H1 (cell line): ENCODE measurements at regions not wholly inside any gene's neighbourhood (a gene's known extent, or its start where the extent isn't known, plus 50 kb on each side); places are given as distances from the start of the nearest gene placed in this dataset.

Experiments used
- CTCF ChIA-PET: fragments of 300-600 bp; sonication (Branson Sonifier 250); formaldehyde crosslinking; loops from one replicate; lab custom pipeline; 2021; ENCODE audit not compliant: partially characterized antibody; lab: Charles Lee
- POLR2A ChIA-PET: fragments of 300-600 bp; sonication (Branson Sonifier 250); formaldehyde crosslinking; loops from one replicate; lab custom pipeline; 2021; ENCODE audit warnings: inconsistent platforms; ENCODE audit not compliant: partially characterized antibody; lab: Charles Lee
- DNase-seq, 2 experiments: peaks; one replicate each; pipeline versions ENCODE4 v3.0.0 to v3.0.0-alpha.2; 2010 to 2022; ENCODE audit warnings: low spot score in 2 of 2, low read depth in 1 of 2, mixed read lengths in 1 of 2
- FAIRE-seq: peaks from 2 replicates; lab custom pipeline; 2011; peaks lifted over from hg19 to GRCh38; lab: Jason Lieb, UNC
- H2AFZ ChIP-seq: 2 replicates; pipeline ENCODE4 v1.8.1; 2012; ENCODE audit warnings: low read length, inconsistent platforms
- H2AK5ac ChIP-seq: 2 replicates; pipeline ENCODE4 v1.6.1; 2013; ENCODE audit warnings: low read depth, low read length
- H2BK120ac ChIP-seq: replicated peaks from 2 replicates; pipeline ENCODE3; 2013; ENCODE audit warnings: low read depth, low read length, inconsistent platforms
- H2BK12ac ChIP-seq: 2 replicates; pipeline ENCODE4 v1.6.1; 2013; ENCODE audit warnings: low read depth, low read length
- H2BK15ac ChIP-seq: 2 replicates; pipeline ENCODE4 v1.6.1; 2013; ENCODE audit warnings: low read length
- H2BK20ac ChIP-seq: 2 replicates; pipeline ENCODE4 v1.6.1; 2013; ENCODE audit warnings: low read length
- H2BK5ac ChIP-seq: 2 replicates; pipeline ENCODE4 v1.6.1; 2013; ENCODE audit warnings: low read depth, low read length
- H3K14ac ChIP-seq: 2 replicates; pipeline ENCODE4 v1.6.1; 2013; ENCODE audit warnings: inconsistent platforms; ENCODE audit not compliant: insufficient read length
- H3K18ac ChIP-seq: 2 replicates; pipeline ENCODE4 v1.6.1; 2013; ENCODE audit warnings: low read length; ENCODE audit errors: extremely low read depth
- H3K23ac ChIP-seq: 2 replicates; pipeline ENCODE4 v1.6.1; 2013; ENCODE audit warnings: inconsistent platforms; ENCODE audit not compliant: insufficient read length
- H3K23me2 ChIP-seq: 2 replicates; pipeline ENCODE4 v1.6.1; 2013; ENCODE audit warnings: low read depth, low read length
- H3K27ac ChIP-seq: 2 replicates; pipeline ENCODE4 v1.6.1; 2011; ENCODE audit warnings: low read depth, low read length, inconsistent platforms
- H3K27me3 ChIP-seq, 4 experiments: replicated peaks in 1 of 4; 1 replicate in 1 of 4; 2 replicates in 3 of 4; pipeline versions ENCODE4 v1.6.1 to v1.8.1; 2011 to 2013; ENCODE audit warnings: low read length in 3 of 4, mild to moderate bottlenecking in 3 of 4, inconsistent platforms in 2 of 4, mixed read lengths in 2 of 4, moderate library complexity in 1 of 4; ENCODE audit not compliant: control insufficient read depth in 3 of 4, insufficient read depth in 3 of 4; ENCODE audit errors: extremely low read depth in 1 of 4
- H3K36me3 ChIP-seq, 4 experiments: 2 replicates each; pipeline versions ENCODE4 v1.6.1 to v1.8.1; 2011 to 2013; ENCODE audit warnings: mild to moderate bottlenecking in 4 of 4, low read length in 3 of 4, moderate library complexity in 2 of 4, control low read depth in 1 of 4, inconsistent platforms in 1 of 4; ENCODE audit not compliant: insufficient read depth in 4 of 4, control insufficient read depth in 2 of 4
- H3K4ac ChIP-seq: replicated peaks from 2 replicates; pipeline ENCODE3; 2013; ENCODE audit warnings: low read length, low read depth, mixed read lengths, inconsistent platforms; ENCODE audit not compliant: insufficient read length
- H3K4me1 ChIP-seq, 4 experiments: replicated peaks in 1 of 4; 1 replicate in 1 of 4; 2 replicates in 3 of 4; pipeline versions ENCODE4 v1.6.1 to v1.8.1; 2011 to 2013; ENCODE audit warnings: low read length in 3 of 4, inconsistent platforms in 2 of 4, mixed read lengths in 1 of 4; ENCODE audit not compliant: insufficient read depth in 4 of 4, control insufficient read depth in 3 of 4
- H3K4me2 ChIP-seq, 2 experiments: 2 replicates each; pipeline versions ENCODE4 v1.6.1 to v1.8.1; 2011 to 2013; ENCODE audit warnings: low read depth in 2 of 2, low read length in 2 of 2, control low read depth in 1 of 2, inconsistent platforms in 1 of 2, mild to moderate bottlenecking in 1 of 2; ENCODE audit not compliant: insufficient read depth in 1 of 2
- H3K4me3 ChIP-seq, 4 experiments: fragments of 200-600, 300-600 bp in 1 of 4; sonication (generic), shearing (Covaris generic), sonication (Bioruptor Twin) in 1 of 4; 2 replicates each; pipeline versions ENCODE4 v1.5.1 to v1.8.1; 2011 to 2016; ENCODE audit warnings: low read length in 4 of 4, low read depth in 3 of 4, control low read depth in 2 of 4, inconsistent platforms in 2 of 4, mild to moderate bottlenecking in 2 of 4, mixed read lengths in 1 of 4, moderate library complexity in 1 of 4; ENCODE audit not compliant: insufficient read depth in 2 of 4; ENCODE audit errors: extremely low read depth in 1 of 4
- H3K56ac ChIP-seq: replicated peaks from 2 replicates; pipeline ENCODE3; 2013; ENCODE audit warnings: low read depth, mild to moderate bottlenecking, mixed read lengths, low read length, inconsistent platforms; ENCODE audit not compliant: insufficient read length
- H3K79me1 ChIP-seq: 2 replicates; pipeline ENCODE4 v1.6.1; 2013; ENCODE audit warnings: low read depth, low read length, control low read depth
- H3K79me2 ChIP-seq, 2 experiments: 2 replicates each; pipeline versions ENCODE4 v1.6.1 to v1.8.1; 2012 to 2013; ENCODE audit warnings: low read length in 2 of 2, mild to moderate bottlenecking in 2 of 2, inconsistent platforms in 1 of 2; ENCODE audit not compliant: insufficient read depth in 2 of 2, control insufficient read depth in 1 of 2
- H3K9ac ChIP-seq, 4 experiments: replicated peaks in 1 of 4; 1 replicate in 1 of 4; 2 replicates in 3 of 4; pipeline versions ENCODE4 v1.6.1 to v1.8.1; 2011 to 2013; ENCODE audit warnings: low read depth in 3 of 4, low read length in 3 of 4, control low read depth in 2 of 4, mild to moderate bottlenecking in 2 of 4, moderate library complexity in 2 of 4, inconsistent platforms in 1 of 4; ENCODE audit errors: extremely low read depth in 1 of 4
- H3K9me3 ChIP-seq, 2 experiments: 2 replicates each; pipeline versions ENCODE4 v1.6.1 to v1.8.1; 2012 to 2013; ENCODE audit warnings: mild to moderate bottlenecking in 2 of 2, moderate library complexity in 2 of 2, control low read depth in 1 of 2, inconsistent platforms in 1 of 2, low read depth in 1 of 2, low read length in 1 of 2, mixed read lengths in 1 of 2; ENCODE audit not compliant: insufficient read depth in 2 of 2
- H4K20me1 ChIP-seq, 2 experiments: replicated peaks in 1 of 2; 2 replicates each; pipeline versions ENCODE3 to v1.8.1; 2011 to 2013; ENCODE audit warnings: inconsistent platforms in 2 of 2, low read length in 2 of 2, mild to moderate bottlenecking in 1 of 2; ENCODE audit not compliant: insufficient read depth in 2 of 2, control insufficient read depth in 1 of 2
- H4K5ac ChIP-seq: 2 replicates; pipeline ENCODE4 v1.6.1; 2013; ENCODE audit warnings: low read length, low read depth, mixed read lengths, inconsistent platforms; ENCODE audit not compliant: insufficient read length
- H4K8ac ChIP-seq: 2 replicates; pipeline ENCODE4 v1.8.0; 2013; ENCODE audit warnings: mild to moderate bottlenecking, moderate library complexity, low read length, inconsistent platforms; ENCODE audit not compliant: insufficient read depth; ENCODE audit errors: extremely low read depth
- H4K91ac ChIP-seq: replicated peaks from 2 replicates; pipeline ENCODE3; 2013; ENCODE audit warnings: low read length, mixed read lengths, inconsistent platforms; ENCODE audit not compliant: insufficient read length
- CBX5 ChIP-seq: fragments of 300-800, 300-1000 bp; sonication (generic); IDR thresholded peaks from 2 replicates; pipeline ENCODE4 v1.7.1; 2016; ENCODE audit warnings: antibody characterized with exemption, low read length, low read depth
- CBX8 ChIP-seq: fragments of 300-800, 300-1000 bp; sonication (generic); IDR thresholded peaks from 2 replicates; pipeline ENCODE4 v1.7.1; 2016; ENCODE audit warnings: low read depth, low read length, borderline replicate concordance
- CEBPB ChIP-seq: IDR thresholded peaks from 2 replicates; pipeline ENCODE4 v1.6.1; 2012; ENCODE audit warnings: low read depth, low read length
- EGR1 ChIP-seq: IDR thresholded peaks from 2 replicates; pipeline ENCODE4 v1.6.1; 2011; ENCODE audit warnings: low read depth, low read length, borderline replicate concordance
- MAFK ChIP-seq: IDR thresholded peaks from 2 replicates; pipeline ENCODE4 v1.6.1; 2012; ENCODE audit warnings: low read depth, mild to moderate bottlenecking, improper control_type of control experiment, low read length
- RXRA ChIP-seq: IDR thresholded peaks from 2 replicates; pipeline ENCODE4 v1.6.1; 2011; ENCODE audit warnings: low read depth, mild to moderate bottlenecking, low read length, moderate library complexity; ENCODE audit not compliant: insufficient read depth
- SIN3A ChIP-seq, 2 experiments: IDR thresholded peaks in 1 of 2; conservative IDR thresholded peaks in 1 of 2; 2 replicates each; pipeline ENCODE4 v1.6.1; 2011 to 2012; ENCODE audit warnings: low read length in 2 of 2, improper control_type of control experiment in 1 of 2, low read depth in 1 of 2, mild to moderate bottlenecking in 1 of 2
- SP2 ChIP-seq: IDR thresholded peaks from 2 replicates; pipeline ENCODE4 v1.6.1; 2012; ENCODE audit warnings: mild to moderate bottlenecking, low read length, inconsistent platforms
- TEAD4 ChIP-seq: IDR thresholded peaks from 2 replicates; pipeline ENCODE4 v1.6.1; 2012; ENCODE audit warnings: low read depth, low read length, inconsistent platforms, mixed read lengths
- WGBS, 2 experiments: shearing (Covaris generic) in 1 of 2; methylation state at CpG; one replicate each; pipeline versions ENCODE4 v1.1.6 to v1.1.7; 2013 to 2015; ENCODE audit warnings: low lambda C conversion rate in 2 of 2, mixed read lengths in 2 of 2, inconsistent platforms in 1 of 2, low coverage in 1 of 2, missing lambda C conversion rate in 1 of 2; ENCODE audit not compliant: insufficient replicate concordance in 2 of 2, insufficient coverage in 1 of 2, insufficient read length in 1 of 2; ENCODE audit errors: extremely low coverage in 1 of 2, missing lambda C conversion rate in 1 of 2; 5-methylcytosine and 5-hydroxymethylcytosine counted together

GRCh38 chr7:32400676-32401075 lies 89.5 kb downstream of the LSM5 start:
- H3K23me2 ChIP-seq: no peaks in the 10 kb centered on the region
- H3K27ac ChIP-seq: no peak overlapping the region
- no peak overlapping the region for H3K56ac ChIP-seq
- H3K9ac ChIP-seq: no peak overlapping the region; a peak in 1 of 7 replicates
- DNase-seq: no peak
- no peak overlapping the region for H4K8ac ChIP-seq
- WGBS, 2 experiments: 81% methylated on average over 4 of the region's 4 CpGs; no CpG with 5 or more reads in 1 of the 2 experiments
- H3K23ac ChIP-seq: no peak overlapping the region
- H2BK20ac ChIP-seq: no peak overlapping the region
- H4K20me1 ChIP-seq: no peaks in the 10 kb centered on the region
- H4K91ac ChIP-seq: no peak overlapping the region
- no peak overlapping the region for H2AFZ ChIP-seq
- H3K4me3 ChIP-seq: no peak overlapping the region
- no peaks in the 10 kb centered on the region for H3K79me1 ChIP-seq
- no peak overlapping the region for H3K4ac ChIP-seq
- H2BK15ac ChIP-seq: no peak overlapping the region
- no peaks in the 10 kb centered on the region for H3K79me2 ChIP-seq
- no peak overlapping the region for H2AK5ac ChIP-seq
- H3K36me3 ChIP-seq: no peaks in the 10 kb centered on the region
- ChIA-PET POLR2A (interaction anchor here (1.3 kb wide), 1 partner anchor 90 kb away, joined by 3 read pairs; the partner anchor contains the start of gene LSM5), CTCF (interaction anchor here (1.5 kb wide), 1 partner anchor 79 kb away, joined by 5 read pairs; no protein-coding TSS in a partner anchor)
- H3K4me2 ChIP-seq: no peak overlapping the region
- H2BK120ac ChIP-seq: no peak overlapping the region
- H3K14ac ChIP-seq: no peak overlapping the region
- H4K5ac ChIP-seq: no peak overlapping the region
- H3K18ac ChIP-seq: no peak overlapping the region
- no peak overlapping the region for H2BK12ac ChIP-seq
- no peaks in the 10 kb centered on the region for H3K27me3 ChIP-seq
- H3K9me3 ChIP-seq: no peaks in the 10 kb centered on the region
- no peak overlapping the region for H2BK5ac ChIP-seq
- H3K4me1 ChIP-seq: no peaks in the 10 kb centered on the region
- no peak for FAIRE-seq
- no peak for TF ChIP-seq CEBPB
- no peak for TF ChIP-seq MAFK
- TF ChIP-seq SP2: no peak
- no peak for TF ChIP-seq TEAD4
- no peak for TF ChIP-seq EGR1
- TF ChIP-seq SIN3A (conservative IDR thresholded peaks at IDR 0.05 in 1 of 2, IDR thresholded peaks at IDR 0.05 in 1 of 2; ENCODE audit: low read depth in 1 of 2, low read length in 2 of 2): no peak
- no peak for TF ChIP-seq RXRA
- TF ChIP-seq CBX8: no peak
- TF ChIP-seq CBX5: no peak
